ENCODE measurements at regions not wholly inside any gene's neighbourhood (a gene's known extent, or its start where the extent isn't known, plus 50 kb on each side); places are given as distances from the start of the nearest gene placed in this dataset.

GRCh38 chr17:34155947-34156346, 99.1 kb upstream of the CCL2 start:
- TF ChIP-seq, protein P1, sequence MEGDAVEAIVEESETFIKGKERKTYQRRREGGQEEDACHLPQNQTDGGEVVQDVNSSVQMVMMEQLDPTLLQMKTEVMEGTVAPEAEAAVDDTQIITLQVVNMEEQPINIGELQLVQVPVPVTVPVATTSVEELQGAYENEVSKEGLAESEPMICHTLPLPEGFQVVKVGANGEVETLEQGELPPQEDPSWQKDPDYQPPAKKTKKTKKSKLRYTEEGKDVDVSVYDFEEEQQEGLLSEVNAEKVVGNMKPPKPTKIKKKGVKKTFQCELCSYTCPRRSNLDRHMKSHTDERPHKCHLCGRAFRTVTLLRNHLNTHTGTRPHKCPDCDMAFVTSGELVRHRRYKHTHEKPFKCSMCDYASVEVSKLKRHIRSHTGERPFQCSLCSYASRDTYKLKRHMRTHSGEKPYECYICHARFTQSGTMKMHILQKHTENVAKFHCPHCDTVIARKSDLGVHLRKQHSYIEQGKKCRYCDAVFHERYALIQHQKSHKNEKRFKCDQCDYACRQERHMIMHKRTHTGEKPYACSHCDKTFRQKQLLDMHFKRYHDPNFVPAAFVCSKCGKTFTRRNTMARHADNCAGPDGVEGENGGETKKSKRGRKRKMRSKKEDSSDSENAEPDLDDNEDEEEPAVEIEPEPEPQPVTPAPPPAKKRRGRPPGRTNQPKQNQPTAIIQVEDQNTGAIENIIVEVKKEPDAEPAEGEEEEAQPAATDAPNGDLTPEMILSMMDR (IDR thresholded peaks at IDR 0.05; ENCODE audit: low read depth, low read length) = no peak
- no peak for TF ChIP-seq EZH2phosphoT487 (IDR thresholded peaks at IDR 0.05; ENCODE audit: low read depth)

Measured in OCI-LY3 (cell line).